GM18508 (cell line): ENCODE measurements at regions not wholly inside any gene's neighbourhood (a gene's known extent, or its start where the extent isn't known, plus 50 kb on each side); places are given as distances from the start of the nearest gene placed in this dataset.

ENCODE experiments used
- ATAC-seq: cut with Tn5 transposase; IDR thresholded peaks from one replicate; pipeline ENCODE4 v1.9.1; 2021; ENCODE audit warnings: moderate number of reproducible peaks; ENCODE audit not compliant: insufficient read depth, unreplicated experiment

DNA sequence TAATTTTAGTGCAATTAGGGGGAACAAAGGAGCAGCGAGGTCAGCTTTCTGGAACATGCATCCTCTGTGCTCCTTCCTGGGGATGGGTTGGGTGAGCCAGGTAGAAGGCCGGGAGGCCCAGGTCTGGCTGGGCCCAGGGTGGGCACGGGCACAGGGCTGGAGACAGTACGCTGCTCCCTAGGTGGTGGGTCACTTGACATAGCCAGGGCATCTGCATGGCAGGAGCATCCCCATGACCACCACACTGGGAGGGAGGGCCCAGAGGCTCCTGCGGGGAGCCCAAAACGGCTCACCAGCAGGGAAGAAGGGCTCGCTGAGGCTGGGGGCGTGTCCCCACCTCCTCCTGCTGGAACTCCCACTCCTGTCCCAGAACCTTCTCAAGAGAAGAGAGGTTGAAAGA is 216.8 kb downstream of the NXNL2 start:
- no peak for ATAC-seq

DNA sequence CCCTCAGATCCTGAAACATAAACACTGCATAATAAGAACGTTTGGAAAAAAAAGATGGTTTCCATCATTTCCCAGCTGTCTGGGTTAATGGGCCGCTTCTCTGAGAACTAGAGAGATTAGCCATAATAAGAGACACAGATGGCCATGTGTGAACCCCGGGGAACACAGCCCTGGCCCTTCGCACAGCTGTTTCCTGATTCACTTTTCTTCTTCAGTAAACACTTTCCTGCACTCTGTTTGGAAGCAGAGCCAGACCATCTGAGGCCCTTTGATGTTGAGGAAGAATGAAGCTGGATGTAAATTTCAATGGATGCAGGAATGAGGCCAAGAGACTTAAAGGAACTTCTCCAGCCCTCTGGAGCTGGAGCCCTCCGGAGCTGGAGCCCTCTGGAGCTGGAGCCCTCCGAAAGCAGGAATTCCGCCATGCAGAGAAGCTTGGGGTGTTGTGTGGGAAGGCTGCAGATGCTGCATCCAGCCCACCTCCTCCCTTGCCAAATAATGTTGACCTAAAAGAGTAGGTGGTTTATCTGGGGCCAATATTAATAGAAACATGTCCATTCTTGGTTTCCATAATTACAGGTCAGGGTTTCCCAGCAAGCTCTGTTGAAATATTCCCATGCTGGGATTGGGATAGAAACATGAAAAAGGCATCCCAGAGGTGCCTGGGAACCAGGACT is 218.9 kb downstream of the NXNL2 start:
- ATAC-seq, result no peak

DNA sequence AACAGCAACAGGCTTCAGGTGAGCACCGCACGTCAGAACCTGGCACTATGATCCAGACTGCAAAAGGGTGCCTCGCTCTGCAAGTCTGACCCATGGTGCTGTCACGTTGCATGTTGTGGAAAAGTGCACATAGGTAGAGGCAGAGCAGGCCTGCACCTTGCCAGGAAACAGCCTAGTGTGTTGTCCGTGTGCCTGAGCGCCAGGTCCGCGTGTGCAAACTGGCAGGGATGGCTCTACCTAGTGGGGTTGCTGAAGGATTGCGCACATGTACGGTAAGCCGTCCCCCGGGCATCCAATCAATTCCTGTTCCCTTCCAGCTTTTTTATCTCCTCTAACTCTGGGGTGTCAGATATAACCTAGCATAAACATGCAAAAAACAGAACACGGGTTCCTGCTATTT is 219.5 kb downstream of the NXNL2 start:
- ATAC-seq, result no peak

DNA sequence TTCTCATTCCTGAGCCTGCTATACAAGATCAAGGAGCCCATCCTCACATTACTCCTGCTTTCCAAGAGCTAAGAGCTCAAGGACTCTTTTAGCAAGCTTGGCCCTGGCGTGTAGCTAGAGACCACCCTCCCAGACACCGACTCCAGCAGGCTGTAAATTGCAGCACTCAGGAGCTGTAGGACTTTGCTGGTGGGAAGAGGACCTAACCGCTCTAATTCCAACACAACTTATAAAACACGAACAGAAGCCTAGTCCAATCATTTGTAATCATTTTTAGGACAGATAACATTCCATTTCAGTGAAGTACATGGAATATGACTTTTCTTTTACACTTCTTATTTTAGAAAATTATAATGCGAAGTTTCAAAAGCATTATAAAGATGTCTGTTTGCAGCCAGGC is 219.9 kb downstream of the NXNL2 start:
- ATAC-seq, result no peak

DNA sequence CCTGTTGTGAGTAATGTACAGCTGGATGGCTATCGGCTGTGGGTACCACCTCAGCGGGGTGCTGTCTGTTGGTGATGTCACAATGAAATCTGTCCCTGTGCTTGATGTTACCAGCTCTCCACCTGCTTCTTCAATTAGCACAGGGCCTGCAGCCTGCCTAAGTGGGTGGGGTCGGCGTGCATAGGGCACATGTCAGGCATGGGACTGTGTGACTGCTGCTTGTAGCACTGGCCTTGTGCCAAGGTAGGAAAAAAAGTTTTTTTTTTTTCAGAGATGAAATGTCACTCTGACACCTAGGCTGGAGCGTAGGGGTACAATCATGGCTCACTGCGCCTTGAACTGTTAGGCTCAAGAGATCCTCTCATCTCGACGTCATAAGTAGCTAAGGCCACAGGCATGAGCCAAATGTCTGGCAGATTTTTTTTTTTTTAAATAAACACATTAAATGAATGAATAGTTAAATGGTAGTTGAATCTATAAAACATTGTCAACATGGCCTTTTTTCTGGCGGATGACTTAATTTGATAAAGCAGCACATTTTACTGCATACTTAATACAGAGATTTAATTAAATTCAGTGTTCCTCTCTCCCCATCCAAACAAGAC is 222.5 kb downstream of the NXNL2 start:
- no peak for ATAC-seq

DNA sequence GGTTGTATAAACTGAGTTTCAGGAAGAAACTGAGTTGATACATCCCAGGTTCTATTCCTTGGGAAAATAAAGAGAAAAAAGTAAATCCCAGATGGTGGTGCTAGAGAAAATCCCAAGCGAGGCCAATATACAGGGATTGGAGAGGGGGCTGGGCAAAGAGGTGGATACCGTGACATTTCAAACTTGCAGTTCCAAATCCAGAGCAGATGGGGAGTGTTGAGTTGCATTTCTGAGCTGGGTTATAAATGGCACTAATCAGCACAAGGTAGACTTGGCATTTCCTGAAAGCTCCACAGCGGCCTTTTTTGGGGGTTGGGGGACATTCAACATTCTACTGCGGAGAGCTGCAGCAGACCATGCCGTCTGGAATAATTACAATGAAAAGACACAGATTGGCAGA is 224.4 kb downstream of the NXNL2 start:
- ATAC-seq, result no peak

DNA sequence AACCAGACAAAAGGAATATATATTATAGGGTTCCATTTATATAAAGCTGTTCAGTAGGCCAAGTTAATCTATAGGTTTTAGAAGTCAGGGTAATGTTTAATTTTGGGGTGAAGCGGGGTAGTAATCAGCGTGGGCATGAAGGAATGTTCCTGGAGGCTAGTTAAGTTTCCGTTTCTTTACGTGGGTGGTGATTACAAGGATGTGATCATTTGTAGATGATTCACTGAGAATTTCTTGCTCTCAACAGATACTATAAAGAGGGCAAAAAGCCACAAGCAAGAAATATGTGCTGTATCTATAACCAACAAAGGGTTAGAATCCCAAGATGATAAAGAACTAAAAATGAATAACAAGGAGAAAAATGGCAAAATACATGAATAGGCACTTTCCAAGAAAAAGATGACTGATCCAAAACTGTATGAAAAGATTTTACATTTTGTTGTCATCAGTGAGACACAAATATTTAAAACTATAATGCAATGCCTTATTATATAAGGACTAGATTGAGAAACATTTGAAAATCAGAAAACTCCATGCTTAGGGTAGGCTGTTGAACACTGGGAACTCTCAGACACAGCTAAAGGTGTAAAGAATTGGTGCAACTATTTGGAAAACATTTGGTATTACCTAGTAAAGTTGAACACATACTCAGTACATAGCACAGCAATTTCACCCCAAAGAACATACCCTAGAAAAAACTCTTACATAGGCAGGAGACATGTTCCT is 224.3 kb upstream of the S1PR3 start:
- ATAC-seq, result no peak

DNA sequence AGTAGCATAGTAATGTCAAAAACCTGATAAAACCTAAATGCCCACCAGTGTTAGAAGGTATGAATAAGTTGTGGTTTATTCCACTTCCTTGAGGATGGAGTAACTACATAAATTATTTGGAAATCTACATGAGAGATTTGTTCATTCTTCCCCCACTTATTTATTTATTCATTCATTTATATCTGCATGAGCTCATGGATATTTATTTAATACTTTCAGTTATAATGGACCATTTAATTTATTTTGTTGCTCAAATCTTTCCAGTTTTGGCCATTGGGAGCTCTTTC is 223.8 kb upstream of the S1PR3 start:
- no peak for ATAC-seq

DNA sequence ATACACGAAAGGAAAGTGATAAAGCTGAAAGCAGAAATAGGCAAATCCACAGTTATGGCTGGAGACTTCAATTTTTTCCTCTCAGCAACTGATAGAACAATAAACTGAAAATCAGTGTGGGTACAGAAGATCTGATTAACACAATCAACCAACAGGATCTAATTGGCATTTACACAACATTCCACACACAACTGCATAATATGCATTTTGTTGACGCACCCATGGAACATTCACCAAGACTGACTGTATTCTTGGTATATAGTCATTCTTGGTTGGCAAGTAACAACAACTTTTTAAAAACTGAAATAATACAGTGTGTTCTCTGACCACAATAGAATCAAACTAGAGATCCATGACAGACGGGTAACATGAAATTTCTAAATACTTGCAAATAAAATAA is 218.7 kb upstream of the S1PR3 start:
- no peak for ATAC-seq

DNA sequence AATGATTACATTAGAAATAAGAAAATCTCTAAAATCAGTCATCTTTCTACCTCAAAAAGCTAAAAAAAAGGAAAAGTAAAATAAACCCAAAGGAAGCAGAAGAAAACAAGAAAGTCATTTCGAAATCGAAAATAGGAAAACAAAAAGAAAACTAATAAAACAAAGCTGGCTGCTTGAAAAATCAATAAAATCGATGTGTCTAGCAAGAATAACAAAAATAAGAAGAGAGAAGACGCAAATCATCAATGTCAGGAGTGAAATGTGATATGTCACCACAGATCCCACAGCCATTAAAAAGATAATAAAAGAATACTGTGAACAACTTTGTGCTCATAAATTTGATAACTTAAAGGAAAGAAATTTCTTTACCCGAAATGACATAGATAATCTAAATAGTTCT is 218.1 kb upstream of the S1PR3 start:
- ATAC-seq, result no peak

DNA sequence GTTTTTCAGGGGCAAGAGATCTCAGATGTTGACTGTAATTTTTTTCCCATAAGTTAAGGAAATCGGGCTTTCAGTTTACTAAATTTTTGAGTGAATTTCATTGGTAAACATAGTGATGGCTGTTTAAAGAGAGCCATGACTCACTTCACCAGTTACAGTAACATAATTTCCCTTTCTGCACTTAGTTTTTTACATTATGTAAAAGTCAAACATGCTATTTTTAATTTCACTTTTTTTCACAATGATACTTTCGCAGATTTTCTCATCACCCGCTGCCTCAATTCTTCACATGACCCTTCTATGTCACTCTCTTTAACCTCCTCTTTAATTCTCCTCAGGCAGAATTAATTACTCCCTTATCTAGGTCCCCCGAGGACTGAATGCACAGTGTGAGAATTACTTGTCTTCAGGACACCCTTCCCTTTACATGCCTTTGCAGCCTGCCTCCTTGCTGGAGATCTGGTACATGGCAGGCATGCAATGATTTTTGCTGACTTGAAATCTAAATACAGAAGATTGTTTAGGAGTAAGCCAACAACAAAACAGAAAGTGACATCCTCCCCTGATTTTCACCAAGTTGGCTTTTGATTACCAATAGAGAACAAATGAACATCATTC is 217.5 kb upstream of the S1PR3 start:
- no peak for ATAC-seq

DNA sequence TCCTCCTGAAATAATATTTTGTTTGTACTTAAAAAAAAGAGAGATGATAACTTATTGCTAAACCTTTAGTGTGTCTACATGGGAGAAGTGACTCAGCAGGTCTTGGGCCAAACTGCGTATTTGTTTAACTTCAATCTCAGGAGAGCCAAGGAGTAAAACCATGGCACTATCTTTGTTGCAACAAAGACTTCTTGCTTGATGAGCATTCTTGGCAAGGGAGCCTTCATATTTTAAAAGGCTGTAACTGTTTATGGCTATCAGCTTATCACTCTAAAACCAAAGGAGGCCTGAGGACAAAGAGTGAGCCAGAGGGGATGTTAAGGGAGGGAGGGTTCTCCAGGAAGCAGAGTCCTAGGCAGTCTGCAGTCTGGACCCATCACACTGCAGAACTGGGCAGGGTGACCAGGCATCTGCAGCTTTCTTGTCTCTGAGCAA is 216.2 kb upstream of the S1PR3 start:
- ATAC-seq, result no peak

DNA sequence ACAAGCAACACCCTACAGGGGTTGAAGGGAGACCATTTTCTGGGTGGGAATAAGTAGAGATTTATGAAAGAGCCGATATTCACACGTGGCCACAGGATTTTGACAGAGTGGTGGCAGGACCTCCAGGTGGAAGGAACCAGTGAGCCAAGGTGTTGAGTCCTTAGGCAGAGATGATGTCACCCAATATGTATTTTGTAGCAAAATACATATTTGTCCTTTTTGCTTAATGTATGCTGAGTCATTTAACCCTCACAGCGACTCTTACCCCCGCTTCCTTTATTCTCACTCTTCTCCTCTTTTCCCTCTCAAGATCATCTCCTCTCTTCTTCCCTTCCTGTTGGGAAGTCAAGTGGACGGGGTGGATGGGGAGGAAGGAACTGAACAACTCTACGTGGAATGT is 215.7 kb upstream of the S1PR3 start:
- no peak for ATAC-seq

DNA sequence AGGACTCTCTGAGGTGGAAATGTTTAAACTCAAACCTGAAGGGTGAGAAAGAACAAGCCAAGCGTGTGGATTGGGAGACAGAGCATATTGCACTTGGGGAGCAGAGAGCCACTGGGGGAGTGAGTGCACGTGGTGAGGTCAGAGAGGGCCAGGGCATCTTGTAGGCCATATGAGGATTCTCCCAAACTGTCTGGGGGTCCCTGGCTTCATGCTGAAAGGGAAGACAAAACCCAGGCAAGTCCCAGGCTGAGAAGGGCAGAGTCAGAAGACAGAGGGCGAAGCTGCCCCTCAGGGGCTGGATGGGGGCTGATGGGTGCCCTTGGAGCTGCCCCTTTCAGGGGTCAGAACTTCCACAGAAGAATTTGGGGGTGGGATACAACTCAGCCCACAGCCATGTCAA is 215.3 kb upstream of the S1PR3 start:
- no peak for ATAC-seq

DNA sequence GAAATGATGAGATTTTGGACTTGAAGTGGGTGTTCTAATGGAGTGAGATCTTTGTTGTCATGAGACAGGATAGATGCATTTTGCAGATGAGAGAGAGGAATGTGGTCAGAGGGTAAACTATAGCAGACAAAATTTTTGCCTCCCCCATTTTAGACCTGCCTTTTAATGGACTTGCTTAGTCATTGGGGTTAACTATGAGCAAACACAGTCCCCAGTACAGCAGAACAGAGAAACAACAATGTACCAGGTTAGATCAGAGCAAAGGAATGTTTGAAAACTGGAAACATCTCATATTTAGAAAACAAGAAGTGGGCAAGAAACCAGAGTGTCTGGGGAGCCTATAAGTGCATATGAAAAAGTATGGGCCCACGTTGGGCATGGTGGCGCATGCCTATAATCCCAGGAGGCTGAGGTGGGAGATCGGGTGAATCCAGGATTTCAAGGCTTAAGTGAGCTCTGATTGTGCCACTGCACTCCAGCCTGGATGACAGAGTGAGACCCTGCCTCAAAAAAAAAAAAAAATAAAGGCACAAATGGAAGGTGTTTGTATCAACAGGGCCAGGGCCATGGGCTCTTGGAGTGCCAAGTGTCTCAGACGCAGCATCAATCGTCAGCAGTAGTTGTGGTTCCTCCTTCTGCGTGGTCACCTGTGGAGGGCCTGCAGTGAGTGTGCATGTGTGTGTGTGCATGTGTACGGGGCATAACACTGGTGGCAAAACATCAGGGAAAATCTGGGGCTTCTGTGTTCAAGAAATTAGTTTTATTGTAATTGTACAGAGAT is 214.4 kb upstream of the S1PR3 start:
- ATAC-seq, result no peak

DNA sequence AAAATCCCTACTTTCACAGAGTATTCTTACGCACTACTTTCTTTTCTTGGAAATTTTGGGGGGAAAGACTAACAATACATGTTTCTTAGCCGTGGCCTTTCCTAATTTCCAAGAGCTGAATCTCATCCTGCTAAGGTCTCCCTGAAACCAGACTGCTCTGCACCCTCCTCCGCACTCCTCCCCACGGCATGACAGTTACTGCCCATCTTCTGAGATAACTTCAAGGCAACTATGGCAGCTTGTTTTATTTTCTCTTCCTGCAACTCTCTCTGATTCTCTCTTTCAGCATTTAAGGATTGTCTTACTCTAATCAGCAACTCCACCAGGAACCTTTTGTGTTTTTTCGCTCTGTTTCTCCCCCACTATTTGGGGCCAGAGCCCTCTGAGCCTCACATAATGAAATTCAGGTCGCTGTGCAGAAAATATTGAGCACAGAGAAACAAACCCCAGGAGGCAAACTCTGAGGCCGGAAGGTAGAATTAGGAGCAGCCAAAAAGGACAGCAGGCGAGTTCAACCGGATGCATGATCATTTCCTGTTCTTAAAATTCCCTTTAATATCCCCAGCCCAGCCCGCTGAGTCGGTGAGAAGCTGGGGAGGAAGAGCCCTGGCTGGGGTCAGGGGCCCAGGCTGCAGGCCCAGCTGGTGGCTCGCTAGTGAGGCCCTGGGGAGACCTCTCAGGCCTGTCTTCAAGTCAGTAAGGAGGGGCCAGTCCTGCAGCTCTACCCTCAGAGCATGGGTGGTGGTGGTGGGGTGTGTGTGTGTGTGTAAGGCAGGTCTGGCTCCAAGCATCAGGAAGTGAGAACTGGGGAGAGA is 213.6 kb upstream of the S1PR3 start:
- ATAC-seq, result no peak

DNA sequence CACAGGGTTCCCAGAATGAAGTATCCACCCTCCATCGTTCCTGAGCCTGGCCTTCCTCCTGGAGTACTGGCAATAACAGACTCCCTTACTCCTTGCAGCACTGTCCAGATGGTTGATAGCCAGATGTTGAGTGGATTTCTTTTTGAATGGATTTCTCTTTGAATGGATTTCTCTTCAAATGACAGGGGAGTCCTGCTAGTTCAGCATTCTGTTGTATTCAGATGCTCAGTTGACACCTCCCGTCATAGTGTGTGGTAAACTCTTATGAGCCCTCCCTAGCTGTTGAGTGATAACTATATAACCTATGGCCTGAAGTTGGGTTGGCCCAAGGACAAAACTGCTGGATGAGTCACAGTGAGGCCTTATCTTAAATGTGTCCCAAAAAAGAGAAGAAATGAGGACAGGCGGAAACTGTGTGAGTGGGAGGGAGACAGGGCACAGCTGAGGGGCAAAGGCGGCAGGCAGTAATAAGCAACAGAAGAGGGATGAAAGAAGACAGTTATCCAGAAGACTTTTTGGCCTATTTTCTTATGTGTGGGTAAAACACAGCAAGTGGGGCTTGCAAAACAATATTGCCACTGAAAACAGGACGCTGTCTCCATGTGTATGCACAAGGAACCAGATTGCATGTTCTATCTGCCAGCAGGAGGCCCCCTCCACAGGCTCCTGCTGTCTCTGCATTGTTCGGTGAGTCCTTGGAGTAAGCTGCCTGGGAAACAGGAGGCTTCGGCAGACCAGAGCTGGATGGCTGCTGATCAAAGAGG is 209.5 kb upstream of the S1PR3 start:
- no peak for ATAC-seq

DNA sequence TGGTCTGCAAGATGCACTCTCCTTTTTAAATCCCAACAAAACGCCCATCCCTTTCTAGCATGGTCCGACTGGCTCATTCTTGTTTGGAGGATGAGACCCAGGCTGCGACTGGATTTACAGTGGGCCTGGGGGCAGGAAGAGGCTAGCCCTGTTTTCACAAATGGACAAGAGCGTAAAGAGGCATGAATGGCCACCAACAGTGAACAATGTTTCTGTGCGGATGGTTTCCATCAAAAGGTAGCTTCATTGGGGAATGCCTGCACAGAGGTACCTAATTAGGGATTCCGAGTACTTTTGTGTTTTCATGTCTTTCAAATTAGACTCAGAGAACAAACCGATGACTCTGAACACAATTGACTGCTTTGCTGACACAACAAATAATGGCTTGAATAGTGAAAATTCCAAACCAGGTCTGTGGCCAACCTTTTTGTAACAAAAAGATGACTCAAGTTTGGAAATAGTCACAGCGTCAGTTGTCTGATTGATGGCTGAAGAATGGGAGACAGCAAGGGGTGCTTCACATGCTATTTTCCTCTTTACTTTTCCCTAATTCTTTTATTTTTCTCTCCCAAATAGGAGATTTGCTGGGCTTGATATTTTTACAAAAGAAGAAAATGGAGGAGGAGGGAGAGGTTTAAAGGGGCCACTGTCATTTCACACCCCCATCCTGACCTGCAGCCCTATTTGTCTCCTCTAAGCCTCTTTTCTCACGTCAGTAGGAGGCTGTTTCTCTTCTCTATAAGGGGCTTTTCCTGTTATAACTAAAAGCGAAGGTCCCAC is 208.1 kb upstream of the S1PR3 start:
- ATAC-seq, result no peak

DNA sequence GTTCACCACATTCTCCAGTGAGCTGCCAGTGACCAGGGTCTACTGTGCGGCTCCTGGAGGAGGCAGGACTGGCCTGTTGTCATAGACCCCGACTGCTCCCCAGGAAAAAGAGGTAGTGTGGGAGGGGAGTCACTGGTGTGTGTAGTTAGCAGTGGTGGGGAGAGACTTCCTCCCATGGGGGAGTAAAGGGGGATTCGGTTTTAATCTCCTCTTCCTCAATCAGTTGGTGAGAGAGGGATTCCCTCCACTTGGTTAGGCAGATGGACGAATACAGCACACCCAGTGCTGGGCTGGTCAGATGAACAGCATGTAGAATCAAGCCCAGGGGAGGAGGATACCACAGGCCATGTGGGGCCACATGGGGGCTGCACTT is 207.6 kb upstream of the S1PR3 start:
- ATAC-seq, result no peak
